DMS79 treated with DMSO at 0.1 percent for 48 hours (cell line): ENCODE measurements at regions not wholly inside any gene's neighbourhood (a gene's known extent, or its start where the extent isn't known, plus 50 kb on each side); places are given as distances from the start of the nearest gene placed in this dataset.
"Not testable (repeated sequence)": the region's sequence is repeated elsewhere in the genome, so short reads cannot be mapped to it uniquely, and the experiment has no call there.

ENCODE experiments used
- DNase-seq: peaks from one replicate; lab custom pipeline; 2025; lab: John Stamatoyannopoulos, UW

GRCh38 chr5:98308231-98308630 lies 465.2 kb upstream of the RGMB start:
- DNase-seq, result no peak

DNA sequence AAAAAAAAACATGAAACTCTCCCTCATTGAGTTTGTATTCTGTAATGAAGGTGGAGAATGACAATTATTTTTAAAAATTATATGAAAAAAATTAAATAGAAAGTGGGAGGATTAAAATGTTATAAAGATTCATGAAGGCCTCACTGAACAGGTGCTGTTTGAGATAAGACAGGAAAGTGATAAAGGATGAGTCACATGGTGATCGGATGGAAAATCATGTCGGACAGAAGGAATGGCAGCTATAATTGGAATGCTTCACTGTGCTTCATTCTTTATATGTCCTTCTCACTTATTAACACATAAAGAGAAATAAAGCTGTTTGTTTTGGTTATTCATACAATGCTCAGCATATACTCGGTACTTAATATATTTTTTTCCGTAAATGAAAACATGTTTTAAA lies 464.5 kb upstream of the RGMB start:
- DNase-seq, result no peak

- no peak for DNase-seq
These were observed 463.5 kb upstream of the RGMB start for GRCh38 chr5:98309785-98310598.

- DNase-seq, result no peak
These were observed 459.2 kb upstream of the RGMB start for GRCh38 chr5:98314292-98314691.

GRCh38 chr5:98318386-98318785 lies 455.1 kb upstream of the RGMB start:
- DNase-seq, result no peak

- DNase-seq, result no peak
These were observed 454.0 kb upstream of the RGMB start for GRCh38 chr5:98319299-98320011.

DNA sequence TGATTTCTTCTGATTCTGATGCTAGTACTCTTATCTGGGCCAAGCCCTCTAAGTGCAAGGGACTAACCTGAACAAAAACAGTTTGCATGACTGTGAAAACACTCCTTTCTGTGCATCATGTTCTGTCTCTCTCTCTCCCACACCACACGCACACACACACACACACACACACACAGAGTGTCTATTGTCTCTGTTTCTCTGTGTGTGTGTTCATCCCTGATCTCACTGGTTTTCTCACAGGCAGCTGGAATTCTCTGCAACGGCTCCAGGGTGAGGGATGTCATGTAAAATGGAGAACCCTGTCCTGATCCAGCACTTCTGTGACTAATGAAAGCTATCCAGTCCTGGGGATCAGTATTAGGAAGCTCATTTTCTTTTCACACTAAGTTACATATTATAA lies 453.1 kb upstream of the RGMB start:
- DNase-seq, result no peak

DNA sequence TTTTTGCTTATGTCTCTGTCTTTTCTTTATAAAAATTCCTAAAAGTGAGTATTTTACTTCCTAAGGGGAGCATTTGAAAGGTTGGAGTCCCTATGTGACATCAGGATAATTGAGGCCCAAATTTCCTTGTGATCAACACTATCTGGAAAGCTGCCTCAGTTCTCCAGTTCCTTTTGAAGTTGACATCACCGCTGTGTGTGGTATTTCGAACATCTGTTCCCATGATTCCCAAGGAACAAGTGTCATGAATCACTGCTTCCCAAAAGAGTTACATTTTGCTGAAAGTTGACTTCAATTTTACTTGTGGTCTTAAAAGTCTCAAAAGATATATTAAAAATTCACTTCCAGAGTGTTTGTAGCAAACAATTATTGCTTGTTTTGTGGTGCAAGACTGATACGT lies 452.1 kb upstream of the RGMB start:
- DNase-seq, result no peak

DNA sequence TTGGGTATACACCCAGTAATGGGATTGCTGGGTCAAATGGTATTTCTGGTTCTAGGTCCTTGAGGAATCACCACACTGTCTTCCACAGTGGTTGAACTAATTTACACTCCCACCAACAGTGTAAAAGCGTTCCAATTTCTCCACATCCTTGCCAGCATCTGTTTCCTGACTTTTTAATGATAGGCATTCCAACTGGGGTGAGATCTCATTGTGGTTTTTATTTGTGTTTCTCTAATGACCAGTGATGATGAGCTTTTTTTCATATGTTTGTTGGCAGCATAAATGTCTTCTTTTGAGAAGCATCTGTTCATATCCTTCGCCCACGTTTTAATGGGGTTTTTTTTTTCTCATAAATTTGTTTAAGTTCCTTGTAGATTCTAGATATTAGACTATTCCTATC lies 448.3 kb upstream of the RGMB start:
- not testable (repeated sequence) for DNase-seq

GRCh38 chr5:98328015-98328414 lies 445.4 kb upstream of the RGMB start:
- no peak for DNase-seq

DNA sequence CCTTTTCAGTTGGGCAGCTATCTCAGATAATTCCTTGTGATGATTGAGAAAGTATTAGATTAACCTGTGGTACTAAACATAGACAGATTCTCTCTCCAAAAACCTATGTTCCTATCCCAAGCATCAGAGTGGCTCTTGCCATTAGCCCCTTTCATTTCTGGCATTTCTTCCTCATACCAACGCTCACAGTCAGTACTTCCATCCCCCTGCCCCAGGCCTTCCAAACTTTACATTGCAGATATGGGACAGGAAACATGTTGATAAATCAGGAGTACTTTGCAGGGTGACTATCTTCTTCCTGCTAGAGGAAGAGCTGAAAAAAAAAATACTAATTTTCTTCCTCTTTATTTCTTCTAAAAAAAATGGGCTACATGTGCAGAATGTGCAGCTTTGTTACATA lies 442.6 kb upstream of the RGMB start:
- no peak for DNase-seq

- no peak for DNase-seq
These were observed 439.5 kb upstream of the RGMB start for GRCh38 chr5:98333921-98334320.

DNA sequence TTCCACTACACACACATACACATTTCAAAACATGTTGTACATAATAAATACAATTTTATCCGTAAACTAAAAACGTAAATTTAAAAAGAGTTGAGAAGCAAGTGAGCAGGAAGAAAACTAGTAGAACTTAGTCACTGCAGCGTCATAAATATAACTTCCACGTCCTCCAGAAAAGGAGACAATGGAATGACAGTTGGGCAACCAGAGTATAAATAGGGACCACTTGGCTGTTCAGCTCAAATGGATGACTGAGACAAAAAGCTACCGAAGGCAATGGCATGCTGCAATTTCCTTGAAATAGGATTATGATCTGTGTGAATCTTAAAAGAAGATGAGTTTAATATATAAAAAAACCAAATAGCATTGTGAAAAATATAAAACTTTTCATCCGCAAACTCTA lies 438.5 kb upstream of the RGMB start:
- no peak for DNase-seq

DNA sequence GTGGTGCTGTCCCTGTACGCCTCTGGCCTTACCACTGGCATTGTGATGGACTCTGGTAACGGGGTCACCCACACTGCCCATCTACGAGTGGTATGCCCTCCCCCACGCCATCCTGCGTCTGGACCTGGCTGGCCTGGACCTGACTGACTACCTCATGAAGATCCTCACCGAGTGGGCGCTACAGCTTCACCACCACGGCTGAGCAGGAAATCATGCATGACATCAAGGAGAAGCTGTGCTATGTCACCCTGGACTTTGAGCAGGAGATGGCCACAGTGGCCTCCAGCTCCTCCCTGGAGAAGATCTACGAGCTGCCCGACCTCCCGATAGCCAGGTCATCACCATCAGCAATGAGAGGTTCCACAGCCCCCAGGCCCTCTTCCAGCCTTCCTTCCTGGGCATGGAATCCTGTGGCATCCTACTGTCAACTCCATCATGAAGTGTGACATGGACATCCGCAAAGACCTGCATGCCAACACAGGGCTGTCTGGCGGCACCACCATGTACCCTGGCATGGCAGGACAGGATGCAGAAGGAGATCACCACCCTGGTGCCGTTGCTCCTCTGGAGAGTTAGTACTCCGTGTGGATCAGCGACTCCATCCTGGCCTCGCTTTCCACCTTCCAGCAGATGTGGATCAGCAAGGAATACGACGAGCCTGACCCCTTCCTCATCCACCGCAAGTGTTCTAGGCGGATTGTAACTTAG lies 434.2 kb upstream of the RGMB start:
- DNase-seq, result no peak

- DNase-seq, result no peak
These were observed 432.1 kb upstream of the RGMB start for GRCh38 chr5:98341038-98342032.

DNA sequence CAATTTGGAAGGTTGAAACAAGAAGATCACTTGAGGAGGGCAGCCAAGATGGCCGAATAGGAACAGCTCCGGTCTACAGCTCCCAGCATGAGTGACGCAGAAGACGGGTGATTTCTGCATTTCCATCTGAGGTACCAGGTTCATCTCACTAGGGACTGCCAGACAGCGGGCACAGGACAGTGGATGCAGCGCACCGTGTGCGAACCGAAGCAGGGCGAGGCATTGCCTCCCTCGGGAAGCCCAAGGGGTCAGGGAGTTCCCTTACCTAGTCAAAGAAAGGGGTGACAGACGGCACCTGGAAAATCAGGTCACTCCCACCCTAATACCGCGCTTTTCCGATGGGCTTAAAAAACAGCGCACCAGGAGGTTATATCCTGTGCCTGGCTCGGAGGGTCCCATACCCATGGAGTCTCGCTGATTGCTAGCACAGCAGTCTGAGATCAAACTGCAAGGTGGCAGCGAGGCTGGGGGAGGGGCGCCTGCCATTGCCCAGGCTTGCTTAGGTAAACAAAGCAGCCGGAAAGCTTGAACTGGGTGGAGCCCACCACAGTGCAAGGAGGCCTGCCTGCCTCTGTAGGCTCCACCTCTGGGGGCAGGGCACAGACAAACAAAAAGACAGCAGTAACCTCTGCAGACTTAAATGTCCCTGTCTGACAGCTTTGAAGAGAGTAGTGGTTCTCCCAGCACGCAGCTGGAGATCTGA lies 430.4 kb upstream of the RGMB start:
- not testable (repeated sequence) for DNase-seq

DNA sequence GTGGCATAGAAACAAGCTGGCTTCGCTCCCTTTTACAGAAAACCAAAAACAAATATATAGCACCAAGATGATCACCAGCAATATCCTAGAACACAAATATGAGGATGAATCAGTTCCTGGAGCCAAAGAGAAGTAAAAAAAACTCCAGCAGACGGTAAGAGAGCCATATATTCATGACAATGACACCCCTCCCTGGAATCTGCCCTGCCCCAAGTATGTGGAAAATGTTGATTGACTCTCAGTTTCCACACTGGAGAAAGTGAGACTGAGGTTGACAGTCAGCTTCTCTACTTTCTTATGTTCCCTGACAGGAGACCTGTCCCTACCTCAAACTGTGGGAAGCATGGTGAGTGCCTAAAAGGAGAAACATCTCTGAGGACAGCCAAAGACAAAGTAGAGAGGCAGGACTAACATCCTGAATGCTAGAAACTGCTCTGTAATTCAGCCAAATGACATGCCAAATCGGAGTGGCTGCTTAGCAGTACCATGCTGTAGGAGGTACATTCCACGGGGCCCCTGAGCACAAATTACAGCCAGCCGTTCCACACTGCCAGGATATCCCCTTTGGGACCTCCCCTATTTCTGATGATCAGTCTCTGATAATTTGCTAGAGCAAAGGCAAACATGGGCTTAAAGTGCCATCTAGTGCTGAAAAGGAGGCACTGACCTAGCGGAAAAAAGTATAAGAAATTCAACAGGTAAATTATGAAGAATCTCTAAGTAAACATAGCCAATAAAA lies 424.0 kb upstream of the RGMB start:
- no peak for DNase-seq

DNA sequence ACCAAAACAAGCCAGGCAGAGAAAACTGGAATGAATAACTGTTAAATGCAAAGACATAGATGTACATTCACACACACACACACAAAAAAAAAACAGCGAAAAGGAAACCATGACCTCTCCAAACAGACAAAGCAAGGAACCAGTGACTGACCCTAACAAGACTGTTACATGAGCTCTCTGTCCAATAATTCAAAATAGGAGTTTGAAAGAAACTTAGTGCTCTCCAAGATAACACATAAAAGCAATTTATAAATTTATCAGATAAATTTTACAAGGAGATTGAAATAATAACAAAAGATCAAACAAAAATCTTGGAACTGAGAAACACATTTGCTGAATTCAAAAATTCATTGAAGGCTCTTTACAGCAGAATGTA lies 423.5 kb upstream of the RGMB start:
- DNase-seq, result no peak

- DNase-seq, result no peak
These were observed 418.5 kb upstream of the RGMB start for GRCh38 chr5:98354922-98355321.

- no peak for DNase-seq
These were observed 412.9 kb upstream of the RGMB start for GRCh38 chr5:98360548-98360947.
